Calu3 (cell line): ENCODE measurements at regions not wholly inside any gene's neighbourhood (a gene's known extent, or its start where the extent isn't known, plus 50 kb on each side); places are given as distances from the start of the nearest gene placed in this dataset.

Experiments
- BruUV-seq: library from RNA; stranded (reverse); fragments of 400-500 nt; replicated peaks from 2 replicates; lab custom pipeline; 2021; lab: Mats Ljungman, UMichigan
- CTCF ChIA-PET: fragments of 300-600 bp; sonication (Branson Sonifier 250); formaldehyde crosslinking; loops from one replicate; lab custom pipeline; 2022; ENCODE audit warnings: antibody characterized with exemption; lab: Charles Lee
- DNase-seq: peaks from one replicate; pipeline ENCODE4 v3.0.0; 2022
- H3K27ac Mint-ChIP-seq: one replicate; pipeline ENCODE4 v1.8.0; 2022; ENCODE audit warnings: mixed read lengths; ENCODE audit not compliant: unreplicated experiment
- H3K27me3 Mint-ChIP-seq: one replicate; pipeline ENCODE4 v1.8.0; 2022; ENCODE audit warnings: mixed read lengths; ENCODE audit not compliant: unreplicated experiment
- H3K36me3 Mint-ChIP-seq: one replicate; pipeline ENCODE4 v1.8.0; 2022; ENCODE audit warnings: mild to moderate bottlenecking, moderate library complexity, mixed read lengths; ENCODE audit not compliant: insufficient read depth, unreplicated experiment
- H3K4me1 Mint-ChIP-seq: one replicate; pipeline ENCODE4 v1.8.0; 2022; ENCODE audit warnings: mild to moderate bottlenecking, low read depth, mixed read lengths; ENCODE audit not compliant: unreplicated experiment
- H3K4me3 Mint-ChIP-seq: one replicate; pipeline ENCODE4 v1.8.0; 2022; ENCODE audit warnings: mild to moderate bottlenecking, low read depth, moderate library complexity, mixed read lengths; ENCODE audit not compliant: unreplicated experiment
- H3K9me3 Mint-ChIP-seq: one replicate; pipeline ENCODE4 v1.8.0; 2022; ENCODE audit warnings: low read depth, mixed read lengths; ENCODE audit not compliant: unreplicated experiment
- CTCF ChIP-seq: fragments of 200-600 bp; IDR thresholded peaks from one replicate; pipeline ENCODE4 v1.8.0; 2022; ENCODE audit warnings: antibody characterized with exemption; ENCODE audit not compliant: unreplicated experiment
- intact Hi-C: fragments of 100-400 bp; cut with micrococcal nuclease; formaldehyde crosslinking; loops from one replicate; pipeline ENCODE4 v1.10.0; 2022; ENCODE audit not compliant: unreplicated experiment

- no peak overlapping the region for H3K4me3 Mint-ChIP-seq
- H3K27me3 Mint-ChIP-seq: no peaks in the 10 kb centered on the region
- intact Hi-C loops: no loop called here
- no peak for TF ChIP-seq CTCF
- CTCF ChIA-PET: no interaction called here
- H3K27ac Mint-ChIP-seq: no peak overlapping the region
- BruUV-seq: no TSS peak
- no peaks in the 10 kb centered on the region for H3K36me3 Mint-ChIP-seq
- peaks cover 2% of the 10 kb centered on the region for H3K9me3 Mint-ChIP-seq
- no peaks in the 10 kb centered on the region for H3K4me1 Mint-ChIP-seq
- no peak for DNase-seq
These were observed 533.9 kb upstream of the CDH11 start for GRCh38 chr16:65655802-65656201.

GRCh38 chr16:65648101-65648500 is 526.2 kb upstream of the CDH11 start:
- H3K27ac Mint-ChIP-seq: no peak overlapping the region
- no TSS peak for BruUV-seq
- no peaks in the 10 kb centered on the region for H3K4me1 Mint-ChIP-seq
- DNase-seq: no peak
- peaks cover 3% of the 10 kb centered on the region for H3K9me3 Mint-ChIP-seq
- intact Hi-C loops: no loop called here
- no peak overlapping the region for H3K4me3 Mint-ChIP-seq
- H3K27me3 Mint-ChIP-seq: no peaks in the 10 kb centered on the region
- TF ChIP-seq CTCF: no peak
- H3K36me3 Mint-ChIP-seq: no peaks in the 10 kb centered on the region
- CTCF ChIA-PET: no interaction called here

GRCh38 chr16:65644821-65645220 is 523.0 kb upstream of the CDH11 start:
- Mint-ChIP-seq H3K9me3 (peaks cover 5% of the 10 kb centered on the region), H3K4me1 (no peaks in the 10 kb centered on the region), H3K36me3 (no peaks in the 10 kb centered on the region), H3K27me3 (no peaks in the 10 kb centered on the region), H3K27ac (no peak overlapping the region), H3K4me3 (no peak overlapping the region)
- CTCF ChIA-PET: no interaction called here
- no TSS peak for BruUV-seq
- no peak for DNase-seq
- no peak for TF ChIP-seq CTCF
- intact Hi-C loops: no loop called here

GRCh38 chr16:65641762-65642289 is 520.0 kb upstream of the CDH11 start:
- Mint-ChIP-seq H3K4me3 (no peak overlapping the region), H3K27me3 (no peaks in the 10 kb centered on the region), H3K9me3 (peaks cover 7% of the 10 kb centered on the region), H3K27ac (no peak overlapping the region), H3K4me1 (no peaks in the 10 kb centered on the region), H3K36me3 (no peaks in the 10 kb centered on the region)
- no TSS peak for BruUV-seq
- CTCF ChIA-PET: no interaction called here
- TF ChIP-seq CTCF: no peak
- intact Hi-C loops: no loop called here
- DNase-seq: no peak
